Esophagus squamous epithelium (tissue), 4 donors: ENCODE measurements at regions not wholly inside any gene's neighbourhood (a gene's known extent, or its start where the extent isn't known, plus 50 kb on each side); places are given as distances from the start of the nearest gene placed in this dataset.

Experiments
- POLR2A ChIP-seq, 4 donors: fragments of 450-650 bp; IDR thresholded peaks; one replicate each; pipeline ENCODE4 v1.6.1; 2017; ENCODE audit warnings: antibody characterized with exemption in 4 of 4, mild to moderate bottlenecking in 4 of 4, moderate library complexity in 3 of 4
- TF ChIP-seq, protein P1 (sequence below), 6 experiments: fragments of 450-650 bp in 4 of 6; fragments of 200-600 bp in 2 of 6; sonication (generic) in 2 of 6; IDR thresholded peaks; one replicate each; pipeline ENCODE4 v1.5.1; 2016 to 2019; ENCODE audit warnings: antibody characterized with exemption in 6 of 6, mild to moderate bottlenecking in 4 of 6, moderate library complexity in 4 of 6

GRCh38 chr4:58600290-58600689 is 1490.1 kb upstream of the IGFBP7 start:
- TF ChIP-seq, protein P1, sequence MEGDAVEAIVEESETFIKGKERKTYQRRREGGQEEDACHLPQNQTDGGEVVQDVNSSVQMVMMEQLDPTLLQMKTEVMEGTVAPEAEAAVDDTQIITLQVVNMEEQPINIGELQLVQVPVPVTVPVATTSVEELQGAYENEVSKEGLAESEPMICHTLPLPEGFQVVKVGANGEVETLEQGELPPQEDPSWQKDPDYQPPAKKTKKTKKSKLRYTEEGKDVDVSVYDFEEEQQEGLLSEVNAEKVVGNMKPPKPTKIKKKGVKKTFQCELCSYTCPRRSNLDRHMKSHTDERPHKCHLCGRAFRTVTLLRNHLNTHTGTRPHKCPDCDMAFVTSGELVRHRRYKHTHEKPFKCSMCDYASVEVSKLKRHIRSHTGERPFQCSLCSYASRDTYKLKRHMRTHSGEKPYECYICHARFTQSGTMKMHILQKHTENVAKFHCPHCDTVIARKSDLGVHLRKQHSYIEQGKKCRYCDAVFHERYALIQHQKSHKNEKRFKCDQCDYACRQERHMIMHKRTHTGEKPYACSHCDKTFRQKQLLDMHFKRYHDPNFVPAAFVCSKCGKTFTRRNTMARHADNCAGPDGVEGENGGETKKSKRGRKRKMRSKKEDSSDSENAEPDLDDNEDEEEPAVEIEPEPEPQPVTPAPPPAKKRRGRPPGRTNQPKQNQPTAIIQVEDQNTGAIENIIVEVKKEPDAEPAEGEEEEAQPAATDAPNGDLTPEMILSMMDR (IDR thresholded peaks at IDR 0.05) = no peak
- no peak for TF ChIP-seq POLR2A (IDR thresholded peaks at IDR 0.05)
